Omental fat pad (tissue), 3 donors: ENCODE measurements at regions not wholly inside any gene's neighbourhood (a gene's known extent, or its start where the extent isn't known, plus 50 kb on each side); places are given as distances from the start of the nearest gene placed in this dataset.
A peak's percentile ranks its signal among the peaks of the same experiment; 100 is the strongest.
"Not testable (repeated sequence)": the region's sequence is repeated elsewhere in the genome, so short reads cannot be mapped to it uniquely, and the experiment has no call there.

Experiments used
- ATAC-seq: fragments of 150-250 bp; one replicate; pipeline ENCODE4 v1.9.1; 2016; ENCODE audit warnings: mild to moderate bottlenecking, moderate library complexity; ENCODE audit not compliant: low FRiP score
- DNase-seq: peaks from one replicate; pipeline ENCODE4 v3.0.0-alpha.2; 2019; ENCODE audit warnings: low spot score
- TF ChIP-seq, protein P1 (sequence below), 3 donors: fragments of 450-650 bp; IDR thresholded peaks; one replicate each; pipeline ENCODE4 v1.5.1; 2016 to 2017; ENCODE audit warnings: antibody characterized with exemption in 3 of 3, mild to moderate bottlenecking in 3 of 3, moderate library complexity in 2 of 3

DNA sequence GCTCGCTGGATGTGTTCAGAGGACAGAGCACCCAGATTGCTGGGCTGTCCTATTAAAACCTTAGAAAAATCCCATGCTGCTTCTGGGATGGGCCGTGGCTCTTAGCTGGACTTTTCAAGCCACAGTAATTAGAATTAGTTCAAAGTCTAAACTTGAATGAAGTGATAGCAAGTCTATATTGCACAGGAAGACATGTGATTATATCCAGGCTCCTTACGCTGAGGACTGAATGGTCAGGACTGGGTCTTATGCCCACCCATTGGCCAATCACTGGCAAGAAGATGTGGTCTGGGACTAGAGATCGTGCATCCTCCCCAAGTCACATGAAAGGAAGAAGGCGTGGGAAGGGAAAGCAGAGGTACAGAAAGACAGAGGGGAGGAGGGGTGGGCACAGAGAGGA is 227.6 kb downstream of the FAM43A start:
- ATAC-seq (no peak), DNase-seq (no peak)
- TF ChIP-seq, protein P1, sequence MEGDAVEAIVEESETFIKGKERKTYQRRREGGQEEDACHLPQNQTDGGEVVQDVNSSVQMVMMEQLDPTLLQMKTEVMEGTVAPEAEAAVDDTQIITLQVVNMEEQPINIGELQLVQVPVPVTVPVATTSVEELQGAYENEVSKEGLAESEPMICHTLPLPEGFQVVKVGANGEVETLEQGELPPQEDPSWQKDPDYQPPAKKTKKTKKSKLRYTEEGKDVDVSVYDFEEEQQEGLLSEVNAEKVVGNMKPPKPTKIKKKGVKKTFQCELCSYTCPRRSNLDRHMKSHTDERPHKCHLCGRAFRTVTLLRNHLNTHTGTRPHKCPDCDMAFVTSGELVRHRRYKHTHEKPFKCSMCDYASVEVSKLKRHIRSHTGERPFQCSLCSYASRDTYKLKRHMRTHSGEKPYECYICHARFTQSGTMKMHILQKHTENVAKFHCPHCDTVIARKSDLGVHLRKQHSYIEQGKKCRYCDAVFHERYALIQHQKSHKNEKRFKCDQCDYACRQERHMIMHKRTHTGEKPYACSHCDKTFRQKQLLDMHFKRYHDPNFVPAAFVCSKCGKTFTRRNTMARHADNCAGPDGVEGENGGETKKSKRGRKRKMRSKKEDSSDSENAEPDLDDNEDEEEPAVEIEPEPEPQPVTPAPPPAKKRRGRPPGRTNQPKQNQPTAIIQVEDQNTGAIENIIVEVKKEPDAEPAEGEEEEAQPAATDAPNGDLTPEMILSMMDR (IDR thresholded peaks at IDR 0.05) = no peak

GRCh38 chr3:194924889-194925288 is 239.2 kb downstream of the FAM43A start:
- DNase-seq, ATAC-seq: not testable (repeated sequence)

DNA sequence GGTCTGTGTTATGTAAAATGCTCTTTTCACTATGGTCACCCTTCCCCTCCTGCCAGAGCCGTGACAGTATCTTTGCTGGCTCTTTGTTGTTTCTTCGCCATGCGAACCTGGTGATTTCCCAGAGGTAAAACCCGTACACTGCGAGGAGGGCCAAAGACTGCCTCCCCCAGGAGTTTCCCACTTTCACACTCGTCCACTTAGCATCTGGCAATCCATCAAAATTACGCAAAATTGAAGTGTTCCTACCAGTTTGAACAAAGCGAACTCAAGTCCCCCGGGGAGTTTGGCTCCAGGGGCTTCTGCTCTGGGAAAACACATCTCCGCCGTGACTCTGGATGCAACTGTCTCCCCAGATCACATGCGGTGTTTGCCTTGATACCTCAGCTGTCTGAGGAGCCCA is 239.9 kb downstream of the FAM43A start:
- TF ChIP-seq, protein P1 (IDR thresholded peaks at IDR 0.05) = no peak
- no peak for ATAC-seq
- no peak for DNase-seq

DNA sequence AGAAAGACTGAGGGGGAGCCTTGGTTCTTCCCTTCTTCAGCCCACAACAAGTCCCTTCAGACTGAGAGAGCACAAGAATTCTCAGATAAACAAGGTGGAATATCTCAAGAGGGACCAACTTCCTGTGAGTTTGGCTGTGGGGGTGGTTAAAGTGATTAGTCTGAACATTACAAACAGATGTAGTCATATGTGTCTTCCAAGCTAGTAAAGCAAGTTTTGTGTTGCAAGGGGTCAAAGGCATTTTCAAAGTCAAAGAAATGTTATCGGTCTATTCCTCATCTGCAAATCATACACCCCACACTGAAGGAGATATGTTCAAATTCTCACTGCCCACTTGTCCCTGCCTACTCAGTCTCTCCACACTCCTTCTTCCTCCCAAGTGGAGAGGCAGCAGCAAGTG is 242.5 kb downstream of the FAM43A start:
- DNase-seq (no peak), ATAC-seq (peak; percentile 17)
- TF ChIP-seq, protein P1 (IDR thresholded peaks at IDR 0.05) = no peak

DNA sequence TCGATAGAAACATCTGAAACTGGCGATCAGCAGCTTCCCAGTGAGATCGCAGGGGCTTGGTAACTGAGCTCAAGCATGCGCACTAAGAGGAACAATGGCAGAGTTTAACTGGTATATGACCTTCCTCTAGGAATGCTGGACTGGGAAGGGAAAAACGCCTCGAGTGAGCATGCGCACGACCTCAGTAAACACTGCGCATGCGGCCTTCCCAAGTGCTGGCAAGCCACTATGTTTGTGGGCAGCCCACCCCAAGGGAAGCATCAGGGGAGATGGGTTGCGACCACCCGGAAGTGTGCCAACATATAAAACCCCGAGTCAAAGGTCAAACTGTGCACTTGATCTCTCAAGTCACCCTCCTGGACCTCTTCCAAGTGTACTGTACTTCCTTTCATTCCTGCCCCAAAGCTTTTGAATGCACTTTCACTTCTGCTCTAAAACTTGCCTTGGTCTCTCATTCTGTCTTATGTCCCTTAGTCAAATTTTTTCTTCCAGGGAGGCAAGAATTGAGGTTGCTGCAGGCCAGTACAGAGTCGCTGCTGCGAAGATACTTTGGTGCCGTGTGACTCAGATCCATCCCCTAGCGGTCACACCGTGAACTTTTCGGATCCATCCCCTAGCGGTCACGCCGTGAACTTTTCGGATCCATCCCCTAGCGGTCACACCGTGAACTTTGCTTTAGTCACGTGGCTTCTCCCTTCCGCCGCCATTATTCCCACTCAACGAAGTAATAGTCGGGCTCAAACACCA is 243.3 kb downstream of the FAM43A start:
- DNase-seq (no peak), ATAC-seq (no peak)
- TF ChIP-seq, protein P1 (IDR thresholded peaks at IDR 0.05) = peak in 1 of 3 donors; percentile 72

DNA sequence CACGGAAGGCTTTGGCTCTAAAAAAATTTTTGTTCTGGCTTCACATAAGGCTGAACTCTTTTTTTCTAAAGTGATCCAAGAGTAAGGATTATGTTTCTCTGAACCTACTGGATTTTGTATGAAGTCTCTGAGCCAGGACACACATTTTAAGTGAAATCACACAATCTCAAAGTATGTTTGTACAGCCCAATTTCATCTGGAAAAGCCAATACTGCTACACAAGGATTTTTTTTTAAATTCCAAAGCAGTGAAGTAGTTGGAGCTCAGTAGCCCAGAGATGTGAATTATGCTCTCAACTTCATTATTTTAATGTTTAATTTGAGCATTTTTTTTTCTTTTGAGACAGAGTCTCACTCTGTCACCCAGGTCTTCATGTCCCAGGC is 243.9 kb downstream of the FAM43A start:
- DNase-seq = no peak
- no peak for ATAC-seq
- TF ChIP-seq, protein P1 (IDR thresholded peaks at IDR 0.05) = no peak

DNA sequence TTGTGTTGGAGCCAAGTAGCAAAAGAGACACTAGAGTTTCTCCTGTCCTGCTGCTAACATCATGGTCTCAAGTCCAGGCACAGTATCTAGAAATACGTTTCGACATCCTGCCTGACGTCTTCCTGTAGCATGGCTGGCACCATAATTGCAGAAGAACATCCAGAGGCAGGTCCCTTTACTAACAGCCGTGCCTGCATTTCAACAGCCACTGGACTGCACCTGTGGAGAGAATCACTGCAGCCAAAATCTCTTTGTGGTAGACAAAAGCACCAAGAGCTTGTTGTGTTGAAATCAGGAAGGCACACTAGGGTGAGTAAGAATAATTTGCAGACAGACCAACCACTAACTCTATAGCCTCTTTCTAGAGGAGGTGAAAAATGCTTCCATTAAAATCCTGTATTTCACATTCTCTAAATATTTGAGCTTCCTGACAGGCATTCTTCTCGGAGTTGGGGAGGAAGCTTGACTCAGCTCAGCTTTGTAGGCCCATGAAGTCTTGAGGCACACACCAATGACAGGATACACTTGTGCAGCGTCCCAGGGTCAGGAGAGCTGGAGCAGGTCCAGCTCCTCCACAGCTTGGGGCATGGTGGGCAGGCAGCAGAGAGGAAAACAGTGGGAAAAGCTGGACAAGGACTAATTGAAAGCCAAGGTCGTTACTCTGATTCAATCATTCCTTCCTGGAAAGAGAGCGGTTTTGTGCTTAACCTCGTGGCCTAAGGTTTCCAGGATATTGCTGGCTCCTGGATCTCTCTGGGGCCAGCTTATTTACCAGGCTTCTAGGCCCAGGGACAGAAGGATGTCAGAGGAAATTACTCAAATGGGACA is 244.9 kb downstream of the FAM43A start:
- TF ChIP-seq, protein P1 (IDR thresholded peaks at IDR 0.05) = no peak
- no peak for DNase-seq
- ATAC-seq = peak; percentile 65
